GM18951 (cell line): ENCODE measurements at regions not wholly inside any gene's neighbourhood (a gene's known extent, or its start where the extent isn't known, plus 50 kb on each side); places are given as distances from the start of the nearest gene placed in this dataset.
"Not testable (repeated sequence)": the region's sequence is repeated elsewhere in the genome, so short reads cannot be mapped to it uniquely, and the experiment has no call there.

Source experiments
- POLR2A ChIP-seq: IDR thresholded peaks from 4 replicates; pipeline ENCODE4 v1.6.1; 2011; ENCODE audit warnings: mild to moderate bottlenecking; ENCODE audit not compliant: insufficient read length, insufficient read depth; ENCODE audit errors: extremely low read depth
- in situ Hi-C: fragments of 300-500 bp; cut with MboI; formaldehyde crosslinking; loops from one replicate; pipeline ENCODE4 v1.12.0; 2022; ENCODE audit warnings: low sequenced_read_pairs, mixed read lengths, inconsistent platforms; ENCODE audit not compliant: unreplicated experiment

DNA sequence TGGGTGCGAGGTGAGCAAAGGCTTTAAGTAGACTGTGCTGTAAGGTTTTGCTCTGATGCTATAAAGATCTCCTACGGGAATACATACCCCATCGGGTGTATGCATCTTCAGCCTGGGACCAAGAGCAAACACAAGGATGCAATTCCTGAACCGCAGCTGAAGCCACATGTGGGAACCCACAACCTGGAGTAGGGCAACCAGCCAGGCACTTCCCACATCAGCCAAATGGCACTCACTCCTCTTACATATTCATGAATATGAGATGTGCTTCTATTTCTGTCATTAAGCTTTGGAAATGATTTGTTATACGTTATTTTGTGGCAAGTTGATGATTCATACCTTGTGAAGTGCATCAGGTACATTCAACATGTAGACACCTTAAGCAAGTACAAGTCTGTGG, 619.2 kb downstream of the C6orf118 start:
- TF ChIP-seq POLR2A: no peak
- in situ Hi-C loops: no loop called here

DNA sequence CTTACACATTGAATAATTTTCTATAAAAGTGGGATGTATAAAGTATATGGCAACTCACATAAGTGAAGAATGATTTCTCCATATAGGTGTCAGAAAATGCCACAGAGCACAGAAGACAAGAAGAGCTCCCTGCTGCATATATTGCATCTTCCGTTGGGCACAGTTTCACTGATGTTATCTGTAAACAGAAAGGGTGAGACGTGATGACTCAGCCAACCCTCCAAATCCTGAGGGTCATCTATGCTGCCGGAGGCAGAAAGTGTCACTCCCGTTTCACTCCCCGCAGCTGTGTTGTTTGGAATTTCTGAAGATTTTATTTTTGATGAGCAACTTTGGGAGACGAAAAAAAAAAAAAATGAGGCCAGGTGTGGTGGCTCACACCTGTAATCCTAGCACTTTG, 644.1 kb downstream of the C6orf118 start:
- TF ChIP-seq POLR2A: no peak
- in situ Hi-C loops: no loop called here

DNA sequence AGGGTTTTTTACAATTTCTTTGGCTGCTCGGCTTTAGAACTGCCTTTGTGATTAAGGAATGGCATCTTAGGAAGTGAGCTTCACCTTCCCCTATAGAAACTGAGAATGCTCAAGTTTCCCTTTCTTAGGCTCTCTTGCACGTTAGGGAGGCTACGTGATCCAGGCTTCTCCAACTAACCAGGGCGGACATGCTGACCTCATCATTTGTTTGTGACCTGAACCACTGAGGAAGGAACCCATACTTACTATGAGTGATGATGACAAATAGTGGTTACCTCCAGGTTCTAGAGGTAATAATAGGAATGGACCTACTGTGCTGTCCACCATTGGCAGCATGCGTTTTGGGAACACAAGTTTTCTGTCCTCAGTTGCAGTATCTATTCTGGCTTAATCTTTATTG, 645.8 kb downstream of the C6orf118 start:
- in situ Hi-C loops: no loop called here
- no peak for TF ChIP-seq POLR2A

DNA sequence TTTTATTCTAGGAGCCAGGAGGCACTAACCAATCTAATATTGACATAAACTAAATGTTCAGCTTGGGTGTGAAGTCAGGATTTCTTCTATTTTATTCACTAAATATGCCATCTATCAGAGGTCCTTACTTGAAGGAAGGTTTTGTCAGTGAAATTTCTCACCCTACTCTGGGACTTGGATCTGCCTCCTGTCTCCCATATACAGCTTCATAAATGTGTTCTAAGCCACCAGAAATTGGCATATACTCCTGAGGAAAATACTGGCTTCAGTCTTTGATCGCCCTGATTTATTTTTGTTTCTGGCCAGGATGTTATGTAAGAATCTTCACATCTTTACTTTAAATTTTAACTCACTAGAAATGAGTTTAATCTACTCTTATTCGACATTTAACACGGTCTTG, 647.7 kb downstream of the C6orf118 start:
- no peak for TF ChIP-seq POLR2A
- in situ Hi-C loops: no loop called here

DNA sequence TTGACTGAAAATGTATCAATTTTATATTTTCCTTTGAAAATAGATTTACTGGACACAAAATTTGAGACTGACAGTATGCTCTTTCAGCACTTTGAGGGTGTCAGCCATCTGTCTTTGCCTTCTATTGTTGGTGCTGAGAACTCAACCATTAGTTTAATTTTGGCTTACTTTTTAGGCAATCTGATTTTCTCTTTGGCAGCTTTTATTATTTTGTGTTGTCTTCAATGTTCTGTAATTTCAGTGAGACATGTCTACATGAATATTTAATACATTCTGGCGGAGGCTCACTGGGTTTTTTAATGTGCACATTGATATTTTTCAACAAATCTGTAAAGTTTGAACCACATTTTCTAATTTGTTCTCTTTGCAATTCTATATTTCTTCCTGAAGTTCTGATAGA, 648.6 kb downstream of the C6orf118 start:
- in situ Hi-C loops: no loop called here
- TF ChIP-seq POLR2A: no peak

DNA sequence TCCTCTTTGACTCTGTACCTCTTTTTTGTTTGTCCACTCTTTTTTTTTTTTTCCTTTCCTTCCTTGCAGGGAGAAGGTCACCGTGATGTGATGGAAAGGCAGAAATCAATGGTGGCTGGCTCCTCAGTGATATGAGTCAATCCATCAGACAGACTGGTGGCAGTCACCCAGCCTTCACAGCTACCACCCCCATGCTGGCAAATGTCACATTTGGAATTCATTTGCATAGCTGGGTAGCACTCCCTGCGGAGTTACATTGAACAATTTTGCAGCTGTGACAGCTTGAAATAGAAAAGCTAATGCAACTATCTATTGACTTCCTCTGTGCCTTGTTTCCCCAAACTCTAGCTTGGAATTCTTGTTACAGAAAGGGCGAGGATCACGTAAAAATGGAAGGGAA, 668.4 kb downstream of the C6orf118 start:
- TF ChIP-seq POLR2A: no peak
- in situ Hi-C loops: no loop called here

DNA sequence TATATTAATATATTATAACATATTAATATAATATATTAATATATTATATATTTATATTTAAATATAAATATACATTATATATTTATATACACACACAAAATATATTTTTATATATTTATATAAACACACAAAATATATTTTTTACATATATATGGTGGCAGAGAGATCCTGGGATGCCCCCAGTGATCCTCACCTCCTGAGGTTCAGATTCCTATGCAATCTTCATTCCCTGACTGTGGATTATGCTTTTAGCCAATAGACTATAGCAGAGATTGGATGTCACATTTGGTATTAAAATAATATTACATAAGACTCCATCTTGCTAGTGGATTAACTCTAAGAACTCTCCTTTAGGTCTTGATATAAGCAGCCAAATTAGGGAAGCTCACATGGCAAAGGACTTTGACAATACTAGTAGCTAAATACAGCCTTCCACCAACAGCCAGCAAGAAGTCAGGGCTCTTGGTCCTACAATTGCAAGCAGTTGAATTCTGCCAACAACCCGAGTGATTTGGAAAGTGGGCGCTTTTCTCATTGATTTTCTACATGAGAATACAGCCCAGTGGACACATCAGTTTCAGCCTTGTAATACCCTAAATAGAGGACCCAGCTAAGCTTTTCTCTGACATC, 681.0 kb downstream of the C6orf118 start:
- in situ Hi-C loops: no loop called here
- TF ChIP-seq POLR2A: no peak

DNA sequence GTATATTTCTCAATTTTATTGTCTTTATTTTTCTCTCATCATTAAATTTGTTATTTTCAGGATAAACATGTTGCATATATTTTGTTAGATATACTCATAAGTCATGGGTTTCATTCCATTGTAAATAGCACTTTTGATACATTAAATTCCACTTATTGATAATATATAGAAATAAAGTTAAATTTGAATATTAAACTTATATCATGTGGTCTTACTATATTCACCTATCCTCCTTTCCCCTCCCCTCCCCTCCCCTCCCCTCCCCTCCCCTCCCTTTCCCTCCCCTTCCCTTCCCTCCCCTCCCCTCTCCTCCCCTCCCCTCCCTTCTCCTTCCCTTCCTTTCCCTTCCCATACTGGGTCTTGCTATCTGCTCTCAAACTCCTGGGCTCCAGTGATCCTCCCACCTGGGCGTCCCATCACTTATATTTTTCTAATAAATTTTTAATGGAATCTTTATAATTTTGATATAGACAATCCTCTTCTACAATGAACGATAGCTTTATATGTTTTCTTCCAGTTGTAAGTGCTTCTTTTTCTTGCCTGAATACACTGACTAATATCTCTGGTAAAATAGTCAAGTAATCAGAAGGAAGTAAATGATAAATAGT, 692.4 kb downstream of the C6orf118 start:
- in situ Hi-C loops: no loop called here
- TF ChIP-seq POLR2A: no peak

DNA sequence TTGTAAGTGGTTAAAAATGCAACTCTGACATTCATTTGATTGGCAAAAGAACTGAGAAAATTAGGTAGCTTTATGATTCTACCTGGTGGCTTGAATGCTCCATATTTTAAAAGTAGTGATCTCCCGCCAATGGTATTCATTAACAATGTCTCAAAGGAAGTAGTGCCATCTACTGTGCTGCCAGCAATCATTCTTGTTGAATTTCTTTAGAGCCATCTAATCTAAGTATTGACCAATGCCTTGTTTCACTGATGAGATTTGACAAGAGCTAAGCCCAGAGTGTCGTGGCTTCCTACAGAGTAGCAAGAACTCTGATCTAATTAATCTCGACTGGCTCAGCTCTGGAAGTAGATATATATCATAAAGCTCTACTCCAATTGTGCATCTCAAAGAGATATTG, 696.7 kb downstream of the C6orf118 start:
- in situ Hi-C loops: no loop called here
- no peak for TF ChIP-seq POLR2A

DNA sequence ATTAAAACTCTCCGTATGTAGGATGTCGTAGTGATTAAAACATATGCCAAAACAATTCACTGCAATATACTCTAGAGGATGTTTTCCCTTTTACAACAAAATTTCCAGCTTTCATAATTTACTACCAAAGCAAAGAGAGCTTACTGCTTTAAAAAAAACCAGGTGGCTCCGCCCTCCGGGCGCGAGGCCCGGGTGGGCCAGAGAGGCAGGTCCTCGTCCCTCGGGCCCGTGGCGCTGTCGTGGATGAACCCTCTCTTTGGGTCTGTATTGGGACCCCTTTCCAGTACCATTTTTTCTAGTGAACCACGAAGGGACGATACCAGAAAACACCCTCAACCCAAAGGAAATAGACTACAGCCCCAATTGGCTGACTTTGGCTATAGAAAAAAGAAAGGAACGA, 698.5 kb downstream of the C6orf118 start:
- in situ Hi-C loops: not testable (repeated sequence)

DNA sequence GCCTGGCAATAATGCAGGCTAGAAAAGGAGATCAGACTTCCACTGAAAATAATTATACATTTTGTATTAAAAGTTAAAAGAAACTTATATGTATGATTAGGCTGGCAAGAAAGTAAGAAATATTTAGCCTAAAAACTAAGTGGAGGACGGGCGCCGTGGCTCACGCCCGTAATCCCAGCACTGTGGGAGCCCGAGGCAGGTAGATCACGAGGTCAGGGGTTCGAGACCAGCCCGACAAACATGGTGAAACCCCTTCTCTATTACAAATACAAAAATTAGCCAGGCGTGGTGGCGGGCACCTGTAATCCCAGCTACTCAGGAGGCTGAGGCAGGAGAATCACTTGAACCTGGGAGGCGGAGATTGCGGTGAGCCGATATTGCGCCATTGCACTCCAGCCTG, 707.0 kb downstream of the C6orf118 start:
- in situ Hi-C loops: not testable (repeated sequence)

DNA sequence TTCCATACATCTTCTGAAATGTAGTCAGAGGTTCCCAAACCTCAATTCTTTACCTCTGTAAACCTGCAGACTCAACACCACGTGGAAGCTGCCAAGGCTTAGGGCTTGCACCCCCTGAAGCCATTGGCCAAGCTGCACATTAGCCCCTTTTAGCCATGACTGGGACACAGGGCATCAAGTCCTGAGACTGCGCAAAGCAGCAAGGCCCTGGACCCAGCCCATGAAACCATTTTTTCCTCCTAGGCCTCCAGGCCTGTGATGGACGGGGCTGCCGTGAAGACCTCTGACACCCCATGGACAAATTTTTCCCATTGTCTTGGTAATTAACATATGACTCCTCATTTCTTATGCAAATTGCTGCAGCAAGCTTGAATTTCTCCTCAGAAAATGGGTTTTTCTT, 727.8 kb downstream of the C6orf118 start:
- no peak for TF ChIP-seq POLR2A
- in situ Hi-C loops: no loop called here

DNA sequence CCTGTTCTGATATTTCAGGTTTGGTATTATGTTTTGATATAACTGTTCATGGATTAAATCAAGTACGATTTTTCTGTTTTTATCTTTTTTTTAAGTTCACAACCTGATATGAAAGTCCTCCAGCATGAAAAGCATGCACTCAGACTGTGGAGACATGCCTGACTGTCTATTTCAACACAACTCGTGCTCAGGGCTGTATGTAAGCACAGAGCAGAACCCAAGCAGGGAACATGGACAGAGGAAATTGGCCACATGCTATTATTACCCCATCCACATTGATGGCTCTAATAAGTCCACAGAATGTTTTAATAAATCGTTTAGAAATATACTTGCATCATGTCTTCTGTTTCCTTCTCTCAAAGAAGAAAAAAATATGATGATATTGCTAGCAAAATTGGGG, 730.4 kb downstream of the C6orf118 start:
- TF ChIP-seq POLR2A: no peak
- in situ Hi-C loops: no loop called here

DNA sequence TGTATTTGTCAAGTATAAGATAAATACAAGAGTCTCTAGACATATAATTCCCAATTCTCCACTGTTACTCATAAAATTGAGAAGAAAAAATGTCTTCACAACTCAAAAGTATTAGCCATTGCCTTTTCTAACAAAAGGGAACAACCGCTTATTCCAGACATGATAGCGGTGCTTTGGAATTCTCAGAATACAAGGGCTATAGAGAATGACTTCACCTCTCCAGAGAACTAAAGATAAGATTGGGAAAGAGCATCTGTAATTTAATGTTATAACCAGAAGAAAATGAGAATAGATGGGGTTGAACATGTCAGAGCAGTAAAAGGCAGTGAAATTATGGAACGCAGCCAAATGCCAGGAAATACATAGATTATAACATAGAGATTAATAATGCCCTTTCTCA, 730.8 kb downstream of the C6orf118 start:
- TF ChIP-seq POLR2A: no peak
- in situ Hi-C loops: no loop called here

DNA sequence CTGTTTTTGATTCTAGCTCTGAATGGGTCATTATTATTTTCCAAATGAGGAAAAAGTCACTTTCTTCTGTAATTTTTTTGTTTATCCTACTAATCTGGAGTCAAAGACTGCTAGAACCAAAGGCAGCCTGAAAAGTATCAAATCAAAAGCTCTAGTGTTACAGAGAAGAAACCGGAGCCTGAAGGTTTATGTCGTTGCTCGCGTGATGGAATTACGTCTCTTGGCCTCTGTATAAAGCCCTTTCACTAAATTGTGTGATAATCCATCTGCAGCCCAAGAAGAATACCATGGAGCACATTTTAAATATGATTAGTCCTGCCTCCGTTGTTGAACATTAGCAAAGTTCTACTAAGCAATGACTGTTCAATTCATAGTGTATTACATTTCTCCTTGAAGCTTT, 738.6 kb downstream of the C6orf118 start:
- in situ Hi-C loops: no loop called here
- TF ChIP-seq POLR2A: no peak

DNA sequence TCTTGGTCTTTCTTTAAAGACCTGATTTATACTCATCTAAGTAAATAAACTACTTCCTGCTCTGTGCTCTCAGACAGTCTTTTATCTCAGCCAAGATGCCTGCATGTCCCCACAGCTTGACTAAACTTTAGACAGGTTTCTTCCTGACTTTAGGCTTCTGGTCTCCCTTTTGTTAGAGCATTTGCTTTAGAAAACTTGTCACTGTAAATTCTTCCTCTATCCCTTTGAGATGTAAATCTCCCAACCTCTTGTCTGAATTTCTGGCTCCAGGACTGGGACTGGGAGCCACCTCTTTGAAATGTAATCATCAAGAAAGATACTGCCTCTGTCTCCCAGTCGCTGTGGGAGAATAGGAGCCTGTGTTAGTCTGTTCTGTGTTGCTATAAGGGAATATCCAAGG, 739.9 kb downstream of the C6orf118 start:
- in situ Hi-C loops: no loop called here
- no peak for TF ChIP-seq POLR2A
